ENCODE measurements at regions not wholly inside any gene's neighbourhood (a gene's known extent, or its start where the extent isn't known, plus 50 kb on each side); places are given as distances from the start of the nearest gene placed in this dataset.

DNA sequence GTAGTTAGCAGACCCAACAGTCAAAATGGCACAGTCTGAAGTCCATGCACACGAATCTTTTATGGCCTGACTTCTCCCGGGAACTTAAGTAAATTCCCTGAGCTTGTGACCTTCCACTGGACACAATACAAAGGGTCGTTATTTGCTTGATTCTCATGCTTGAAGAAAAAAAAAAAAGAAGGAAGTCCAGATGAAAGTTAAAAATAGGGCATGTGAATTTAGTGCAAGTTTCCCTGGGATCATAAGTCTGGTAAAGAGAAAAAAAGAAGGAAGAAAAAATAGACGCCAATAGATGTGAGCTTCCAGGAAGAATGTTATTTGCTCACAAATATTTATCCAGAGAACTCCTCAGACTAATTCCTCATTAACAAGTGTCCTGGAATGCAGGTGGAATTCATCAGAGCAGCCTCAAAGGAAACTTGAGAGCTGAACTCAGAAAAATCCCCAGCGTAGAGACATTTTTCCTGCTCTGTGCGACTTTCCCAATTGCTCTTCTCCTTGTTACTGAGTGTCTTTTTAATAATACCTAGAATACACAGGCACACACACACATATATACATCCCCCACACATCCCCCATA lies 616.3 kb downstream of the EBF1 start:
- DNase-seq (ENCODE audit: low spot score) = no peak

DNA sequence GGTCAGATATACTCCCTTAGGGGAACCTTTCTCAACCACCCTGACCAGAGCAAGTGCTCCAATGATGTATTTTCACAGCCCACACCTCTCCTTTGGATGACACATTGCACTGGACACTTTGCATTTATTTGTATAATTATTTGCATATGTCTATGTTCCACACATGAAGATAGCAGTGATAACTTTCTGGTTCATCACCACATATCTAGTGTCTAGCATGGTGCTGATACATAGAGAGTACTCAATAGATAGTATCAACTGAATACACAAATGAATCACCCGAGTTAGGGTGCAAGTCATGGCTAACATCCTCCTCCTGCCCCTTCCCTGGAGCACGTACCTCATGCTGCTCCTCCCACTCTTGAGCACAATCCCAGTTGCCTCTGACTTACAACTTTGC lies 617.6 kb downstream of the EBF1 start:
- DNase-seq (ENCODE audit: low spot score) = no peak

DNA sequence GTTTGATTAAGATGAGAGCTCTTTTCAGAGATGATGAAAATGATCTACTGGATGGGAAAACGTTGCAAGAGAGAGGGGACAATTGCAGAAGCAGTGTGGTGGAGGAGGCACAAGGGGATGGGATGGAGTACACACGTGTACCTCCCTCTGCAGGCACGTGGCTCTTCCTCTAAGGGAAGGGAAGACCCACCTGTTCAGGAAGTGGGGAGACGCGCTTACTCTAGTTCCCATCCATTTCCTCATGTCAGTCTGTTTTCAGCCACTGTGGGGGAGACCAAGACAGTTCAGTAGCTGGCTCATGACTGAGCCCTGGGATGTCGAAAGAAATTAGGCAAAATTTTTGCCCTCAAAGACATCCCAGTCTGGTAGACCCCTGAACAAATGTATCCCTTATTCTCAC lies 619.2 kb upstream of the CLINT1 start:
- no peak for DNase-seq (ENCODE audit: low spot score)

- no peak for DNase-seq (ENCODE audit: low spot score)
Measured at GRCh38 chr5:158477214-158477613, 618.3 kb upstream of the CLINT1 start.

DNA sequence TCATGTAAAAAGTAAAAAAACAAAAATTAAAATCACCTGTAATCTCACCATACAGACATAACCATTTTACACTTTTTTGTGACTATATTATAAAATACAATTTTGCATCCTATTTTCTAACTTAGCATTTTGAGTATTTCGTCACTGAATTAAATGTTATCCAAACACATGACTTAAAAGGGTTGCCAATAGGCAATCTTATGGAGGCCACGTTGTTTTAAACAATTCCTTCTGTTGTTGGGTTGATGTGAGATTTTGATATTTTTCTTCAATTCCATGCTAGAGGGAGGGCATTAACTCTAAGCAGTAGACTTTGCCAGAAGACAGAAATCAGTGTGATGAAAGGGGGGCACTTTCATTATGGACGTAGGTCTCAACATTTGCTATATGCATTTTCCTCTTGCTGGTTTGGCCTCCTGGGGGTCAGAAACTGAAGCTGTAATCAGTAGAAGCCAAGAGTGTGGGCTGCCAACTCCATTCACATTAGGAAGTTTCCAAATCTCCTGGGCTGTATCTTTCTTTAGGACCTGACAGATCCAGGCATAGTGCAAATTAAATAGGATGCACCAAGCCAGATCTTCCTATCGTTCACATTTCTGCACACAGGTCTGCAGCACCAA lies 614.2 kb upstream of the CLINT1 start:
- DNase-seq (ENCODE audit: low spot score) = no peak

- no peak for DNase-seq (ENCODE audit: low spot score)
Measured at GRCh38 chr5:158471535-158471924, 612.6 kb upstream of the CLINT1 start.

DNA sequence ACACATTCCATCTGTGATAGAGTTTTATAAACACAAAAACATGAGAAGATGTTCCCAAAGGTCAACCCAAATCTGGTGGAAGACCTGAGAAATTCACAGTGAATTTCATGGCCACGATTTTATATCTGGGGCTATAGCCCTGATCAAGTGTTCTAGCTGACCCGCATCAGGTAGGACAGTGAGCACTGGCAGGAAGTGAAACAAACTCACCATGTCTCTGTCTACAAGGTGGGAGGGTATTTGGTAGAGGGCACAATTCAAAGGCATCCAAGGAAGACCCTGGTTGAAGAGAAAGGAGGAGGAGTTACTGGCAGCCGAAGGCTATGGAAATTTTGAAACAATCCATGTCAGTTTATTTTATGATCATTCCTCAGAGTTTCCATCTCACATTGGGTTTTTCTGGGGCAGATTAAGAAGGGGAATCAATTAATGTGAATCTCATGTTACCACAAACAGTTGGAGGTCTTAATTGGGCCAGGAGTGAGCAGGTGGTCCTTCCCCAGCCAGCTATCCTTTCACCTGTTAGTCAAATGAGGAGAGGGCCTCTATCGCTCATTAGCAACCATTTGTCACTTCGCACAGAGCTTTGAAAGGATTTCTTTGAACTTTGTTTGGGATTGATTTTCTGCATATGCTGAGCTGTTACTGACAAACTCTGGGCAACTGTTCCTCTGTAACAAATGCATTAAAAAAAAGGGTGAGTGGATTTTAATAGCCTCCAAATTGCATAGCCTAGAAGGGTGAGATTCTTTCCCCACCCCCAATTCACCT lies 612.0 kb upstream of the CLINT1 start:
- no peak for DNase-seq (ENCODE audit: low spot score)

GRCh38 chr5:158468444-158468843 lies 609.5 kb upstream of the CLINT1 start:
- DNase-seq (ENCODE audit: low spot score) = no peak

DNA sequence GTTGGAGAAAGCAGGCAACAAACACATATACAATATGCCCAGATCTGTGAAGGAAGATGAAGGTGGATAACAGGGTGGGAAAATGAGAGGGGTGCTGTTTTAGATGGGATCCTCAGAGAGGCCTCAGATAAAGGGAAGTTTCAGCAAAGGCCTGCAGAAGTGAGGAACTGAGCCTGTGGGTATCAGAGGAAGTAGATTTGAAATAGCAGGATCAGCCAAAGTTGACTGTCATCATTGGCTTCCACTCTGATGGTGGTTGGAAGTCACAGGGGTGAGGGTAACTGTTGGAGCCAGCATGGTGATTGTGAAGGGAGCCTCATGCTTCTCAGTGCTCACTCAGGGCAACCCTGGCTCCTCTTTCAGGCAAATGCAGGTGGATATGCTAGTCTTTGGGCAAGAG lies 607.2 kb upstream of the CLINT1 start:
- DNase-seq (ENCODE audit: low spot score) = no peak

DNA sequence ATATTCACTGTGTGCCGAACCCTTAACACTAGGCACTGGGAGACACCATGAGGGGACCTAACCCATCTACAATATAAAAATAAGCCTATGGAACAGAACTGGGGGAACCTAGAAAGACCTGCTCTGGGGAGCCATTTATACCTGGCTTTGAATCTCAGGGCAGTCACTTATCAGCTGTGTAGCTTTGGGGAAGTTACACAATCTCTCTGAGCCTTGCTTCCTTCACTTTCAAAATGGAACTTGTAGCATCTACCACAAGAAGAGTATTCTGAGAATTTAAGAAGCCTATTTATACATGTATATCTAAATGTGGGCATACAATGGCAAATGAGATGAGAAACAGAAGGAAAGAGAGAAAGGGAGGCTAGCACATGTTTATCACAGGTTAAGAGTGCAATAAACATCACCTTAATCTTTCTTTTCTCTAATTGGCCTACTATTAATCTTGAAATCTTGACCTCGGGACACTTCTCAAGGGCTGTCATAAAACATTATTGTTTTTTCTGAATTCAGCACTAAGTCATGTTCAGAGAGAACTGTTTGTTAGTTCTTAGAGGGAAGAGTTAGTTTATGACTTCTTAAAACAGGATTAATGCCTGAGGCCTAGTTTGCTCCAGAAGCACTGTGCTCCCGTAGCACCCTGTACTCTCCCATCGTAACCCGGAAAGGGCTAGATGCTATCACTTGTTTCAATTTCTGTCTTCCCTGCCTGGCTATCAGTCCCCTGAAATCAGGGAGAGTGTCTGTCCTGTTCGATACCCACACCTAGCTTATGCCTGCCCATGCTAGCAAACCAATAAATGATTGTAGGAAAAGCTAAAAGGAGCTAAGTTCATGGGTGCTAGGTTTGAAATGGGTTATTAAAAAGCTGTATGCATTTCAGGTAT lies 606.4 kb upstream of the CLINT1 start:
- no peak for DNase-seq (ENCODE audit: low spot score)

GRCh38 chr5:158464383-158464782 lies 605.4 kb upstream of the CLINT1 start:
- no peak for DNase-seq (ENCODE audit: low spot score)

DNA sequence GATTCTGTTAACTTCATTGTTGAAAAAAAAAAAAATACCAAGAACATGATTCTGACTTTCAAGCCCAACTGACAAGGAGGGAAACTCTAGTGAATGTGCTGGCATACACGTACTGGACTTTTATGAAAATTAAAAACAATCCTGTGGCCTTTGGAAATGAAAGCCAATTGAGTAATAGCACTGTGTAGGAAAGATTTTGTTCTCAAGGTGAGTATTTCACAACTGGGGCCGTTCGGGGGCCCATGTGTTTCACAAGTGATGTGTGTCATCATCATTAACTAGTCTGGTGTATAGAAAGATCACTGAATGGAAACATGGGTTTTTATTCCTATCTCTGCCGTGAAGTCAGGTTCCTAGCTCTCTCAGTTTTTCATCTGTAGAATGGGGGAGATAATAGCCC lies 605.0 kb upstream of the CLINT1 start:
- no peak for DNase-seq (ENCODE audit: low spot score)

DNA sequence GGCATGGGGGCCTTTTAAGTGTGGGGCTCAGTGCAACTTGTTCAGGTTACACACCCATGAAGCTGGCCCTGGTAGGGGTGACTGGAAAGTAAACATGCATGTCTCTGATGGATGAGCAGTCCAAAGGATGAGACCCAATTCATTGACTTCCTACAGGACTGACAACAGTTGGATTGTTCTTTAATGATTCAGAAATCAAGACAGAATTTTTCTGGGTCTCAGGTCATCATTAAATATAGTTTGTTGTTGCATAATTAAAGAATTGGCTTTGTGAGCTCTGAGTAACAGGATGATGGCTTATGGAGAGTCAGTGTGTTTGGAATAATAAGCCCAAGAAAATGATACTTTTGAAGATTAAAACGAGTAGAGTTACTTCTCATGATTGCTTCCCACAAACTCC lies 604.2 kb upstream of the CLINT1 start:
- DNase-seq (ENCODE audit: low spot score) = no peak

- DNase-seq (ENCODE audit: low spot score) = no peak
Measured at GRCh38 chr5:158462349-158463114, 603.6 kb upstream of the CLINT1 start.

- no peak for DNase-seq (ENCODE audit: low spot score)
Measured at GRCh38 chr5:158461240-158461854, 602.4 kb upstream of the CLINT1 start.

DNA sequence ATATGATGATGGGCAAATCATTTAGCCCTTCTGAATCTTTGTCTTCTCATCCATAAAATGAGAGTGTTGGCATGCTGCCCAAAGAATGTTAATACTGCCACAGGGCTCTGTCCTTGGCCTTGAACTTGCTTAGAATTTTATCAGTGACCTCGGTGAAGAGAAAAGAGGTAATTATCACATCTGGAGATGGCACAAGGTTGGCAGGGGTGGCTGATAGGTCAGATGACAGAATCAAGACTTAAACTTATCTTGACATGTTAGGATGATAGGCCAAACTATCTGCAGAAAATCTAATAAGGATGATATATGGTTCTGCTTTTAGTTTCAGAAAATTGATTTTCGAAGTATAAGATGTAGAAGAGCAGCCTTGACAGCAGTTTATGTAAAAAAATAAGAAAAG lies 599.1 kb upstream of the CLINT1 start:
- DNase-seq (ENCODE audit: low spot score) = no peak

GRCh38 chr5:158456756-158457155 lies 597.8 kb upstream of the CLINT1 start:
- no peak for DNase-seq (ENCODE audit: low spot score)

DNA sequence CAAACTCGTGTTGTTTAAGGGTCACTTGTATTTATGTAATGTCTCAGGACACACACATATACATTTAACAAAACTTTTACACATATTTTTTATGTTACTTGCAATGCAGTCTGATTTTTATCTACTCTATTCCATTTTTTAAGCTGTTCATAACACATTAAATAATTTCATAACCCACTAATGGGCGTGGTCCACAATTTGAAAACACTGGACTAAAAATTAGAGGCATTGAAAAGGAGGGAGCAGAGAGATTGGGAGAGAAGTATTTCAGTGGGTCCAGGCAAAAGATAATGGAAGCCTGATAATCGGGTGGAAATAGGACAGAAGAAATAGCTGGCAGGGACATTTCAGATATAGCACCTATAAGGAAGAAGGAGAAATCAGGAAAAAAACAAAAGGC lies 597.3 kb upstream of the CLINT1 start:
- no peak for DNase-seq (ENCODE audit: low spot score)

GRCh38 chr5:158451993-158452672 lies 593.2 kb upstream of the CLINT1 start:
- DNase-seq (ENCODE audit: low spot score) = no peak
